WTC11 (cell line): ENCODE measurements at regions not wholly inside any gene's neighbourhood (a gene's known extent, or its start where the extent isn't known, plus 50 kb on each side); places are given as distances from the start of the nearest gene placed in this dataset.

Experiments
- CREB1 ChIP-seq: sonication (generic); formaldehyde crosslinking; IDR thresholded peaks from 2 replicates; pipeline ENCODE4 v1.8.0; 2023; ENCODE audit warnings: mild to moderate bottlenecking, missing genetic modification reagents
- FOXJ3 ChIP-seq: sonication (generic); formaldehyde crosslinking; IDR thresholded peaks from 2 replicates; pipeline ENCODE4 v1.9.0; 2021; ENCODE audit warnings: missing genetic modification reagents, mild to moderate bottlenecking, borderline replicate concordance
- JUN ChIP-seq: sonication (generic); formaldehyde crosslinking; IDR thresholded peaks from 2 replicates; pipeline ENCODE4 v1.8.0; 2023; ENCODE audit warnings: mild to moderate bottlenecking, missing genetic modification reagents
- SMAD3 ChIP-seq: sonication (generic); formaldehyde crosslinking; IDR thresholded peaks from 2 replicates; pipeline ENCODE4 v1.8.0; 2022; ENCODE audit warnings: missing genetic modification reagents, mild to moderate bottlenecking, borderline replicate concordance
- ZNF121 ChIP-seq: sonication (generic); formaldehyde crosslinking; IDR thresholded peaks from 2 replicates; pipeline ENCODE4 v1.8.0; 2023; ENCODE audit warnings: missing genetic modification reagents
- TF ChIP-seq, protein P1 (sequence below): fragments of 200-600 bp; IDR thresholded peaks from 2 replicates; pipeline ENCODE4 v1.8.0; 2022; ENCODE audit warnings: antibody characterized with exemption
- TF ChIP-seq, protein P2 (sequence below): sonication (generic); formaldehyde crosslinking; IDR thresholded peaks from 2 replicates; pipeline ENCODE4 v1.8.1; 2022; ENCODE audit warnings: missing genetic modification reagents, borderline replicate concordance
- TF ChIP-seq, protein P3 (sequence below): sonication (generic); formaldehyde crosslinking; IDR thresholded peaks from 2 replicates; pipeline ENCODE4 v1.8.1; 2022; ENCODE audit warnings: low read depth, mild to moderate bottlenecking, moderate library complexity, missing genetic modification reagents, borderline replicate concordance
- TF ChIP-seq, protein P4 (sequence below): sonication (generic); formaldehyde crosslinking; IDR thresholded peaks from 2 replicates; pipeline ENCODE4 v1.8.0; 2022; ENCODE audit warnings: mild to moderate bottlenecking, missing genetic modification reagents
- TF ChIP-seq, protein P5 (sequence below): sonication (generic); formaldehyde crosslinking; IDR thresholded peaks from 2 replicates; pipeline ENCODE4 v1.8.0; 2022; ENCODE audit warnings: mild to moderate bottlenecking, missing genetic modification reagents
- TF ChIP-seq, protein P6 (sequence below): sonication (generic); formaldehyde crosslinking; IDR thresholded peaks from 2 replicates; pipeline ENCODE4 v1.8.0; 2022; ENCODE audit warnings: missing genetic modification reagents

- TF ChIP-seq FOXJ3 (no peak), SMAD3 (CRISPR knock-in tag) (no peak), CREB1 (CRISPR knock-in tag) (no peak), ZNF121 (CRISPR knock-in tag) (no peak), JUN (CRISPR knock-in tag) (no peak)
- TF ChIP-seq, protein P1, sequence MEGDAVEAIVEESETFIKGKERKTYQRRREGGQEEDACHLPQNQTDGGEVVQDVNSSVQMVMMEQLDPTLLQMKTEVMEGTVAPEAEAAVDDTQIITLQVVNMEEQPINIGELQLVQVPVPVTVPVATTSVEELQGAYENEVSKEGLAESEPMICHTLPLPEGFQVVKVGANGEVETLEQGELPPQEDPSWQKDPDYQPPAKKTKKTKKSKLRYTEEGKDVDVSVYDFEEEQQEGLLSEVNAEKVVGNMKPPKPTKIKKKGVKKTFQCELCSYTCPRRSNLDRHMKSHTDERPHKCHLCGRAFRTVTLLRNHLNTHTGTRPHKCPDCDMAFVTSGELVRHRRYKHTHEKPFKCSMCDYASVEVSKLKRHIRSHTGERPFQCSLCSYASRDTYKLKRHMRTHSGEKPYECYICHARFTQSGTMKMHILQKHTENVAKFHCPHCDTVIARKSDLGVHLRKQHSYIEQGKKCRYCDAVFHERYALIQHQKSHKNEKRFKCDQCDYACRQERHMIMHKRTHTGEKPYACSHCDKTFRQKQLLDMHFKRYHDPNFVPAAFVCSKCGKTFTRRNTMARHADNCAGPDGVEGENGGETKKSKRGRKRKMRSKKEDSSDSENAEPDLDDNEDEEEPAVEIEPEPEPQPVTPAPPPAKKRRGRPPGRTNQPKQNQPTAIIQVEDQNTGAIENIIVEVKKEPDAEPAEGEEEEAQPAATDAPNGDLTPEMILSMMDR: no peak
- TF ChIP-seq, protein P2, sequence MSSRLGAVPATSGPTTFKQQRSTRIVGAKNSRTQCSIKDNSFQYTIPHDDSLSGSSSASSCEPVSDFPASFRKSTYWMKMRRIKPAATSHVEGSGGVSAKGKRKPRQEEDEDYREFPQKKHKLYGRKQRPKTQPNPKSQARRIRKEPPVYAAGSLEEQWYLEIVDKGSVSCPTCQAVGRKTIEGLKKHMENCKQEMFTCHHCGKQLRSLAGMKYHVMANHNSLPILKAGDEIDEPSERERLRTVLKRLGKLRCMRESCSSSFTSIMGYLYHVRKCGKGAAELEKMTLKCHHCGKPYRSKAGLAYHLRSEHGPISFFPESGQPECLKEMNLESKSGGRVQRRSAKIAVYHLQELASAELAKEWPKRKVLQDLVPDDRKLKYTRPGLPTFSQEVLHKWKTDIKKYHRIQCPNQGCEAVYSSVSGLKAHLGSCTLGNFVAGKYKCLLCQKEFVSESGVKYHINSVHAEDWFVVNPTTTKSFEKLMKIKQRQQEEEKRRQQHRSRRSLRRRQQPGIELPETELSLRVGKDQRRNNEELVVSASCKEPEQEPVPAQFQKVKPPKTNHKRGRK: no peak
- TF ChIP-seq, protein P3, sequence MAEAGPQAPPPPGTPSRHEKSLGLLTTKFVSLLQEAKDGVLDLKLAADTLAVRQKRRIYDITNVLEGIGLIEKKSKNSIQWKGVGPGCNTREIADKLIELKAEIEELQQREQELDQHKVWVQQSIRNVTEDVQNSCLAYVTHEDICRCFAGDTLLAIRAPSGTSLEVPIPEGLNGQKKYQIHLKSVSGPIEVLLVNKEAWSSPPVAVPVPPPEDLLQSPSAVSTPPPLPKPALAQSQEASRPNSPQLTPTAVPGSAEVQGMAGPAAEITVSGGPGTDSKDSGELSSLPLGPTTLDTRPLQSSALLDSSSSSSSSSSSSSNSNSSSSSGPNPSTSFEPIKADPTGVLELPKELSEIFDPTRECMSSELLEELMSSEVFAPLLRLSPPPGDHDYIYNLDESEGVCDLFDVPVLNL (CRISPR knock-in tag): no peak
- TF ChIP-seq, protein P4, sequence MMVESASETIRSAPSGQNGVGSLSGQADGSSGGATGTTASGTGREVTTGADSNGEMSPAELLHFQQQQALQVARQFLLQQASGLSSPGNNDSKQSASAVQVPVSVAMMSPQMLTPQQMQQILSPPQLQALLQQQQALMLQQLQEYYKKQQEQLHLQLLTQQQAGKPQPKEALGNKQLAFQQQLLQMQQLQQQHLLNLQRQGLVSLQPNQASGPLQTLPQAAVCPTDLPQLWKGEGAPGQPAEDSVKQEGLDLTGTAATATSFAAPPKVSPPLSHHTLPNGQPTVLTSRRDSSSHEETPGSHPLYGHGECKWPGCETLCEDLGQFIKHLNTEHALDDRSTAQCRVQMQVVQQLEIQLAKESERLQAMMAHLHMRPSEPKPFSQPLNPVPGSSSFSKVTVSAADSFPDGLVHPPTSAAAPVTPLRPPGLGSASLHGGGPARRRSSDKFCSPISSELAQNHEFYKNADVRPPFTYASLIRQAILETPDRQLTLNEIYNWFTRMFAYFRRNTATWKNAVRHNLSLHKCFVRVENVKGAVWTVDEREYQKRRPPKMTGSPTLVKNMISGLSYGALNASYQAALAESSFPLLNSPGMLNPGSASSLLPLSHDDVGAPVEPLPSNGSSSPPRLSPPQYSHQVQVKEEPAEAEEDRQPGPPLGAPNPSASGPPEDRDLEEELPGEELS: no peak
- TF ChIP-seq, protein P5, sequence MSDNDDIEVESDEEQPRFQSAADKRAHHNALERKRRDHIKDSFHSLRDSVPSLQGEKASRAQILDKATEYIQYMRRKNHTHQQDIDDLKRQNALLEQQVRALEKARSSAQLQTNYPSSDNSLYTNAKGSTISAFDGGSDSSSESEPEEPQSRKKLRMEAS (CRISPR knock-in tag): no peak
- TF ChIP-seq, protein P6, sequence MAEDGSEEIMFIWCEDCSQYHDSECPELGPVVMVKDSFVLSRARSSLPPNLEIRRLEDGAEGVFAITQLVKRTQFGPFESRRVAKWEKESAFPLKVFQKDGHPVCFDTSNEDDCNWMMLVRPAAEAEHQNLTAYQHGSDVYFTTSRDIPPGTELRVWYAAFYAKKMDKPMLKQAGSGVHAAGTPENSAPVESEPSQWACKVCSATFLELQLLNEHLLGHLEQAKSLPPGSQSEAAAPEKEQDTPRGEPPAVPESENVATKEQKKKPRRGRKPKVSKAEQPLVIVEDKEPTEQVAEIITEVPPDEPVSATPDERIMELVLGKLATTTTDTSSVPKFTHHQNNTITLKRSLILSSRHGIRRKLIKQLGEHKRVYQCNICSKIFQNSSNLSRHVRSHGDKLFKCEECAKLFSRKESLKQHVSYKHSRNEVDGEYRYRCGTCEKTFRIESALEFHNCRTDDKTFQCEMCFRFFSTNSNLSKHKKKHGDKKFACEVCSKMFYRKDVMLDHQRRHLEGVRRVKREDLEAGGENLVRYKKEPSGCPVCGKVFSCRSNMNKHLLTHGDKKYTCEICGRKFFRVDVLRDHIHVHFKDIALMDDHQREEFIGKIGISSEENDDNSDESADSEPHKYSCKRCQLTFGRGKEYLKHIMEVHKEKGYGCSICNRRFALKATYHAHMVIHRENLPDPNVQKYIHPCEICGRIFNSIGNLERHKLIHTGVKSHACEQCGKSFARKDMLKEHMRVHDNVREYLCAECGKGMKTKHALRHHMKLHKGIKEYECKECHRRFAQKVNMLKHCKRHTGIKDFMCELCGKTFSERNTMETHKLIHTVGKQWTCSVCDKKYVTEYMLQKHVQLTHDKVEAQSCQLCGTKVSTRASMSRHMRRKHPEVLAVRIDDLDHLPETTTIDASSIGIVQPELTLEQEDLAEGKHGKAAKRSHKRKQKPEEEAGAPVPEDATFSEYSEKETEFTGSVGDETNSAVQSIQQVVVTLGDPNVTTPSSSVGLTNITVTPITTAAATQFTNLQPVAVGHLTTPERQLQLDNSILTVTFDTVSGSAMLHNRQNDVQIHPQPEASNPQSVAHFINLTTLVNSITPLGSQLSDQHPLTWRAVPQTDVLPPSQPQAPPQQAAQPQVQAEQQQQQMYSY: no peak
Observed at GRCh38 chr5:27830546-27830945, 792.2 kb upstream of the CDH9 start.
